Lower leg skin (tissue), 4 donors: ENCODE measurements at regions not wholly inside any gene's neighbourhood (a gene's known extent, or its start where the extent isn't known, plus 50 kb on each side); places are given as distances from the start of the nearest gene placed in this dataset.
"Not testable (repeated sequence)": the region's sequence is repeated elsewhere in the genome, so short reads cannot be mapped to it uniquely, and the experiment has no call there.

ENCODE experiments used
- DNase-seq, 2 donors: peaks; one replicate each; pipeline ENCODE4 v3.0.0-alpha.2; 2019; ENCODE audit warnings: low spot score in 2 of 2
- H3K4me3 ChIP-seq: fragments of 200-600 bp; sonication (generic); 2 replicates; pipeline ENCODE4 v1.5.1; 2017; ENCODE audit warnings: mild to moderate bottlenecking, low read depth; ENCODE audit not compliant: poor library complexity, severe bottlenecking
- CTCF ChIP-seq, 3 donors: fragments of 450-650 bp; IDR thresholded peaks; one replicate each; pipeline ENCODE4 v1.5.1; 2016; ENCODE audit warnings: antibody characterized with exemption in 3 of 3, mild to moderate bottlenecking in 3 of 3, moderate library complexity in 2 of 3
- POLR2A ChIP-seq, 2 donors: fragments of 450-650 bp; IDR thresholded peaks; one replicate each; pipeline ENCODE4 v1.6.1; 2016 to 2017; ENCODE audit warnings: antibody characterized with exemption in 2 of 2, mild to moderate bottlenecking in 1 of 2, moderate library complexity in 1 of 2
- WGBS, 2 donors: methylation state at CpG; one replicate each; pipeline ENCODE4 v1.1.5; 2018; 5-methylcytosine and 5-hydroxymethylcytosine counted together
- intact Hi-C: fragments of 100-400 bp; cut with DNase I; formaldehyde crosslinking; loops from one replicate; pipeline ENCODE4 v1.15.0; 2023; ENCODE audit warnings: low total_unique reads

- DNase-seq = no peak
- WGBS, 2 donors = 84 to 88% methylated on average over 2 of the region's 2 CpGs
- no peak for TF ChIP-seq POLR2A (IDR thresholded peaks at IDR 0.05)
- no peak for TF ChIP-seq CTCF (IDR thresholded peaks at IDR 0.05)
- no peak overlapping the region for H3K4me3 ChIP-seq
- intact Hi-C loops = no loop called here
Measured at GRCh38 chr6:164347455-164347854, 932.9 kb downstream of the QKI start.

GRCh38 chr6:164346631-164347030 lies 932.1 kb downstream of the QKI start:
- H3K4me3 ChIP-seq = no peak overlapping the region
- no peak for DNase-seq
- TF ChIP-seq CTCF (IDR thresholded peaks at IDR 0.05) = no peak
- no peak for TF ChIP-seq POLR2A (IDR thresholded peaks at IDR 0.05)
- intact Hi-C loops = no loop called here

- no peak for DNase-seq
- intact Hi-C loops = no loop called here
- WGBS, 2 donors = 81 to 83% methylated on average over 8 of the region's 8 CpGs
- no peak overlapping the region for H3K4me3 ChIP-seq
- TF ChIP-seq CTCF (IDR thresholded peaks at IDR 0.05) (no peak), POLR2A (IDR thresholded peaks at IDR 0.05) (no peak)
Measured at GRCh38 chr6:164345806-164346496, 931.4 kb downstream of the QKI start.

GRCh38 chr6:164345327-164345726 lies 930.8 kb downstream of the QKI start:
- WGBS, 2 donors = 75 to 80% methylated on average over 3 of the region's 3 CpGs
- intact Hi-C loops = no loop called here
- DNase-seq = no peak
- no peak for TF ChIP-seq POLR2A (IDR thresholded peaks at IDR 0.05)
- TF ChIP-seq CTCF (IDR thresholded peaks at IDR 0.05) = no peak
- H3K4me3 ChIP-seq = no peak overlapping the region

- no peak overlapping the region for H3K4me3 ChIP-seq
- 44 to 52% methylated on average over 7 of the region's 7 CpGs for WGBS, 2 donors
- intact Hi-C loops = no loop called here
- DNase-seq = no peak
- no peak for TF ChIP-seq POLR2A (IDR thresholded peaks at IDR 0.05)
- no peak for TF ChIP-seq CTCF (IDR thresholded peaks at IDR 0.05)
Measured at GRCh38 chr6:164344801-164345291, 930.3 kb downstream of the QKI start.

- DNase-seq, intact Hi-C loops, H3K4me3 ChIP-seq: not testable (repeated sequence)
- WGBS, 2 donors = 91 to 92% methylated on average over 4 of the region's 4 CpGs
Measured at GRCh38 chr6:164339442-164339841, 924.9 kb downstream of the QKI start.
